HK-2 (cell line): ENCODE measurements at regions not wholly inside any gene's neighbourhood (a gene's known extent, or its start where the extent isn't known, plus 50 kb on each side); places are given as distances from the start of the nearest gene placed in this dataset.
"Not testable (repeated sequence)": the region's sequence is repeated elsewhere in the genome, so short reads cannot be mapped to it uniquely, and the experiment has no call there.

Source experiments
- DNase-seq: peaks from one replicate; pipeline ENCODE4 v3.0.0-alpha.2; 2018; ENCODE audit not compliant: unreplicated experiment

DNA sequence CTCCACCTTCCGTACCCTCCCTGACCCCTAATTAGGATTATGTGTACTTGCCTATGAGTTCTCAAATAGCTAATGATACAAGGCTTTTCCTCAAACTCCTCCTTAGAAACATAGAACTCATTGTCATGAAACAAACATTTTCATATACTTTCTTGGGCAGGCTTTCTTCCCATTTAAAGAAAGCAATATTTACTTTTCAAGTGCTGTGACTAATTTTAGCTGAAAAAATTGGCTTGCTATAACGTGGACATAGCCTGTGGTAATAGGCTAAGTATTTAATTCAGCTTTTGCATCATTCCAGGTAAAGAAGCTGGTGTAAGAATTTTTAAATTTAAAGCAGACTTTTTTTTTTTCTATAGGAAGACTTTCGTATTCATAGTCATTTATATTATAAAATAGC is 208.7 kb downstream of the SOX2 start:
- DNase-seq: no peak

- no peak for DNase-seq
These were observed 209.5 kb downstream of the SOX2 start for GRCh38 chr3:181921220-181921619.

DNA sequence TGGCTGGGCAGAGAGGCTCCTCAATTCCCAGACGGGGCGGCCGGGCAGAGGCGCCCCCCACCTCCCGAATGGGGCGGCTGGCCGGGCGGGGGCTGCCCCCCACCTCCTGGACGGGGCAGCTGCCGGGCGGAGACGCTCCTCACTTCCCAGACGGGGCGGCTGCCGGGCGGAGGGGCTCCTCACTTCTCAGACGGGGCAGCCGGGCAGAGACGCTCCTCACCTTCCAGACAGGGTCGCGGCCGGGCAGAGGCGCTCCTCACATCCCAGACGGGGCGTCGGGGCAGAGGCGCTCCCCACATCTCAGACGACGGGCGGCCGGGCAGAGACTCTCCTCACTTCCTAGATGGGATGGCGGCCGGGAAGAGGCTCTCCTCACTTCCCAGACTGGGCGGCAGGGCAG is 214.1 kb downstream of the SOX2 start:
- DNase-seq: not testable (repeated sequence)

- no peak for DNase-seq
These were observed 217.8 kb downstream of the SOX2 start for GRCh38 chr3:181929501-181929900.

- DNase-seq: no peak
These were observed 218.4 kb downstream of the SOX2 start for GRCh38 chr3:181930105-181930504.

DNA sequence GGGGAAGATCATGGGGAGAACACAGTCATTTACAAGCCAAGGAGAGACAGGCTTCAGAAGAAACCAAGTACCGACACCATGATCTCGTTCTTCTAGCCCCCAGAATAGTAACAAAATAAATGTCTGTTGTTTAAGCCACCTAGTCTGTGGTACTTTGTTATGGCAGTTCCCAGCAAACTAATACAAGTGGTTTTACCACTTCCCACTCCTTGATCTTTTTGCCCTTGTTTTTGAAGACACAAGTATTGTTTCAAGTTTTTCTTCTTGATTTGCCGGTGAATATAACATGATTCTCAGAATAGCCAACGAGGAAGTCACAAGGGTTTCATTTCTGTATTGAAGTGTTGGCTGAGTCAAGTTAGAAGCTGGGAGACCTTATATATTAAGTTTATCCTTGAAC is 220.3 kb downstream of the SOX2 start:
- DNase-seq: no peak

- DNase-seq: no peak
These were observed 221.4 kb downstream of the SOX2 start for GRCh38 chr3:181933052-181933618.

DNA sequence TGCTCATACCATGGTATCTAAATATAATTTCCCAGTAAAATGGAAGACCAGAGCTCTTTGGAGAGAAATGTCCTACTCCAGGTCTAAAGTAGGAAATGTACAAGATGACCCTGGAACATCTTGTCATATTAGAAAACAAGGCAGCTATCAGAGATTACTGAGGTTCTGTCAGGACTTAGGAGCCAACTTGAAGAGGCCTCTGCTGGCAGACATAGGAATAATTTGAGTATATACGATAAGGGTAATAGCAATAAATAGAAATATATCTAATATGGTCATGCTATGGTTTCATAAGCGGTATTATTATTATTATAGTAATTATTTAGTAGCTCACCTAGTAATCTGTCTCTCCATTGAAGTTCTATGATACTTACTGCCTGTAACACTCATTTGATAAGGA is 224.2 kb downstream of the SOX2 start:
- no peak for DNase-seq

GRCh38 chr3:181936774-181937173 is 225.0 kb downstream of the SOX2 start:
- DNase-seq: no peak

DNA sequence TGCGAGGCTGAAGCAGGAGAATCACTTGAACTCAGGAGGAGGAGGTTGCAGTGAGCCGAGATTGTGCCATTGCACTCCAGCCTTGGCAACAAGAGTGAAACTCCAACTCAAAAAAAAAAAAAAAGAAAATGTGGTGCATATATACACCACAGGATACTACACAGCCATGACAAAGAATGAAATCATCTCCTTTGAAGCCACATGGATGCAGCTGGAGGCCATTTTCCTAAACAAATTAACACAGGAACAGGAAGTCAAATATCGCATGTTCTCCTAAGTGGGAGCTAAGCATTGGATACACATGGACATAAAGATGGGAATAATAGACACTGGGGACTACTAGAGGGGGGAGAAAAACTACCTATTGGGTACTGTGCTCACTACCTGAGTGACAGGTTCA is 226.9 kb downstream of the SOX2 start:
- not testable (repeated sequence) for DNase-seq

DNA sequence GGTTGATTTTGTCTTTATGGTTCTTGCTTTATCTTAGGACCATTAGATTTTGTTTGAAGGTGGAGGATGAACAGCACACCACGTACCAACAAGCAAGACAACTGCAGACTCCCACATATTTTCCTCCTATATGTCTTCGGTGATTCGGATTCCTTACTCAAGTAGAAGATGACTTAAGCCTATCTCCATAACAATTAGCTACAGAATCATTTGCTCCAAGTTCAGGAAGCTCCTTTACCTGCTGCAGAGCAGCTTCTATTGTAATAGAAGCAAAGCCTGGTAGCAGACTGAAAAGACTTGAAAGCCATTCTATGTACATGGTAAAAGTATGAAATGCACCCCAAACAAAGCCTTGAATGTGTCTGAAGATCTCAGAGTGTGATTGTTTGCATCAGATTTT is 229.0 kb downstream of the SOX2 start:
- DNase-seq: no peak

- no peak for DNase-seq
These were observed 229.5 kb downstream of the SOX2 start for GRCh38 chr3:181941250-181941649.

DNA sequence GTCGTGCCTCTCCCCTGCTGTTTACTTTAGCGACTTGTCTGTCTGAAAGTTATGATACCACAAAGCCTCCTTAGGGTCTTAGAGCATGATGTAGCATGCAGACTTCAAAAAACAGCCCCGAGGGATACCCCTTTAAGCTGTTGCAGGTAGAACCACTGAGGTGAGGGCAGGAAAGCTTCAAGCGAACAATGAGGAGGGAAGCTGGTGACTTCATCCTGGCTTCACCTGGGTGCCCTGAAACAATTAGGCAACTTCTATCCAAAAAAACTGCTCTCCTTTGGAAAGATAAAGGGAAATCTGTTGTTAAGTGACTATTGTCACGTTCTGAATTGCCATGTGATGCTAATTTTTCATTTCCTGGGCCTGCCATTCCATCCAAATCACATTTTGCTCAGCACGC is 231.6 kb downstream of the SOX2 start:
- no peak for DNase-seq

DNA sequence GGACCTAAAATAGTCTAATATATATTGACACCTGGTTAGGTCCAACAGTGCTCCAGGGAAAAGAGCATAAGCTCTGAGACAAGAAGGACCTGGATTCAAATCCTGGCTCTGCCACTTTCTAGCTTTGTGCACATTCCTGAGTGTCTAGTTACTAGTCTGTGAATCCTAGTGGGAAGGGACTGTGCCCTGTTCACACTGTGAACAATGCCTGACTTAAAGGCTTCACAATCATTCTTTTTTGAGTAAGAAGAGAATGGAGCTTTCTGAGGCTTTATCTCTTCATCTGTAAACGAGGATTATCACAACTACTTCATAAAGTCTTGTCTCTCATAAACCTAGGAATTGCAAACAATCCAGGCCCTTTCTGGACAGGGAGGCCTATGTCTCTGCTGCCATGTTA is 235.9 kb downstream of the SOX2 start:
- no peak for DNase-seq

DNA sequence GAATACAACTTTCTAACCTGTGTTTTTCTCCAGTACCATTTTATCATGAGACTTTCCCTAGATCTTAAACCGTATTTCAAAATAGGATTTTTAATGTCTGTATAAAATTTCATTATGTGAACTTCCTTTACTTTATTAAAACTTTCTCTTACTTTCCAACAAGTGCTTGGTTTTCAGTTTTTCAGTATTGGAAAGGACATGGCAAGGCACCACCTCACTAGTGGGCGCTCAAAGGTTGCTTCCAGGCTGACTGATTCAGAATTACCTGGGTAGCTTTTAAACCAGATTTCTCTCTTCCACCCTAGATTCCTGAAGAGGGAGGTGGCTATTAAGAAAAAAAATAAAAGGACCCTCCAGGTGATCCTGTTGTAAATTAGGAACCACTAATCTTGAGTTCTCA is 236.6 kb downstream of the SOX2 start:
- DNase-seq: peak; percentile 20

GRCh38 chr3:181952221-181952620 is 240.5 kb downstream of the SOX2 start:
- DNase-seq: no peak

- no peak for DNase-seq
These were observed 241.2 kb downstream of the SOX2 start for GRCh38 chr3:181952929-181953328.

- no peak for DNase-seq
These were observed 243.8 kb downstream of the SOX2 start for GRCh38 chr3:181955566-181955965.

DNA sequence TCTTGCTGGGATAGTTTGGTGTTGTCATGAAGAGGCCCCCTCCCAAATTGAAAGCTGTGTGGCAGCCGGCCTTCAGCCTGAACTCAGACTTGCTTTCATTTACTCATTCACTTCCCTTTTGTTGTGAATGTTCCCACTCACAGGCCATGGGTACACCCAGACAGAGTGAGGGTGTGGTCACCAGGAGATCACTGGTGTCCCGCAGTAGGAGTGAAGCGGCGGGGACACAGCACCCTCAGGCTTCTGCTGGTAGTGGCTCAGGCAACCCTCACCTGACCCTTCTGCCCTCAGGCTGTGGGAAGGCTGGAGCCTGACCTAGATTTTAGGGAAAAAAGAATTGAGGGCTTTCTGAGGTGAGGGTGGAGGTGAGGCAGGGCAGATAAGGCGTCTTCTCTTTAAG is 244.4 kb downstream of the SOX2 start:
- no peak for DNase-seq

GRCh38 chr3:181966393-181966792 is 254.7 kb downstream of the SOX2 start:
- no peak for DNase-seq

- no peak for DNase-seq
These were observed 258.2 kb downstream of the SOX2 start for GRCh38 chr3:181969925-181970324.

- no peak for DNase-seq
These were observed 259.7 kb downstream of the SOX2 start for GRCh38 chr3:181971424-181971823.

GRCh38 chr3:181974198-181974597 is 262.5 kb downstream of the SOX2 start:
- DNase-seq: no peak

DNA sequence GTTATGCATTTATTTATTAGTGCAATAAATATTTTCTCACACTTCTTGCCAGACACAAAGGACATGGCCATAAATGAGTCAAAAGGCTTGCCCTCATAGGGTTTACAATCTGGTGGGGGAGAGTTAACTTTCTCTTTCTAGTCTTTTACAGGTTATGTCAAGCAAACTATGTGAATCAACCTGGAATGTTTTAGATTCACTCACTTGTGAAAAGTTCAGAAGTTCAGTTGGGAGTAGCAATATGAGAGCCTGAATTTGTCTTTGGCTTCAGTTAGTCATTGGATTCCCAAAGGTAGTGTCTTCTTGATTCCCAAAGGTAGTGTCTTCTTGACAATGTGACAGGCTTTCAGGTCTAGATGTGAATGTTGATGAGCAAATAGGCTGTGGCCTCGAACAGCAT is 264.8 kb downstream of the SOX2 start:
- DNase-seq: no peak

DNA sequence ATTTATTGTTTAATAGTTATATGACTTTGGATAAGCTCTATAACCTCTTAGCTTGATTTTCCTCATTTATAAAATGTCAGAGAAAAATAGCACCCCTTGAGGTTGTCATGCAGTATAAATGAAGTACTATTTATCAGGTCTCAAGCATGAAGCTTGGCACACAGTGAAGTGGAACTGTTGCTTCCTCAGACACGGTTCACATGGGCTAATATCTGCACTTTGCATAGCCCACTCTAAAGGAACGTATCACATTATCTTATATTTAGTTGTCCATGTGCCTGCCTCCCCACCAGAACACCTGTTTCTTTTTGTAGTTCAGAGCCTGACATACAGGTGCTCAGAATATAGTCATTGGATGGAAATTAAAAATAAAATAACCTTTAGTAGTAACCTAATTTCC is 273.7 kb downstream of the SOX2 start:
- no peak for DNase-seq
